Neural cell (in vitro differentiated cells): ENCODE measurements at regions not wholly inside any gene's neighbourhood (a gene's known extent, or its start where the extent isn't known, plus 50 kb on each side); places are given as distances from the start of the nearest gene placed in this dataset.

Experiments used
- H2AFZ ChIP-seq: fragments of 200-600, 300-800 bp; sonication (generic), shearing (Covaris generic); 2 replicates; pipeline ENCODE4 v1.6.0; 2014; ENCODE audit warnings: low read depth, mild to moderate bottlenecking, antibody characterized with exemption, low read length, moderate library complexity
- H3F3A ChIP-seq: fragments of 200-600 bp; shearing (Covaris generic); 2 replicates; pipeline ENCODE4 v1.6.1; 2016; ENCODE audit warnings: mild to moderate bottlenecking, moderate library complexity, mixed read lengths, antibody characterized with exemption, low read length; ENCODE audit not compliant: insufficient read depth, poor library complexity, severe bottlenecking
- H3K27ac ChIP-seq: fragments of 200-600, 300-800 bp; sonication (generic), shearing (Covaris generic); 2 replicates; pipeline ENCODE4 v1.5.1; 2014; ENCODE audit warnings: mild to moderate bottlenecking, low read length, moderate library complexity
- H3K27me3 ChIP-seq: fragments of 300-800, 200-600 bp; sonication (generic), shearing (Covaris generic); 2 replicates; pipeline ENCODE4 v1.6.0; 2014; ENCODE audit warnings: mild to moderate bottlenecking, low read depth, low read length, moderate library complexity; ENCODE audit not compliant: insufficient read depth
- H3K36me3 ChIP-seq: fragments of 300-800, 200-600 bp; sonication (generic), shearing (Covaris generic); 2 replicates; pipeline ENCODE4 v1.5.1; 2014; ENCODE audit warnings: mild to moderate bottlenecking, antibody characterized with exemption, low read length, moderate library complexity; ENCODE audit not compliant: insufficient read depth
- H3K4me2 ChIP-seq: fragments of 300-800, 200-600 bp; sonication (generic), shearing (Covaris generic); 2 replicates; pipeline ENCODE4 v1.6.0; 2014; ENCODE audit warnings: mild to moderate bottlenecking, low read length
- H3K4me3 ChIP-seq: fragments of 300-800, 200-600 bp; sonication (generic), shearing (Covaris generic); 2 replicates; pipeline ENCODE4 v1.5.1; 2014; ENCODE audit warnings: mild to moderate bottlenecking, low read length, moderate library complexity
- H3K79me2 ChIP-seq: fragments of 200-600 bp; shearing (Covaris generic); replicated peaks from 2 replicates; pipeline ENCODE4 v1.6.0; 2014; ENCODE audit warnings: mild to moderate bottlenecking, low read length, moderate library complexity; ENCODE audit not compliant: insufficient read depth
- H3K9ac ChIP-seq: fragments of 300-800, 200-600 bp; sonication (generic), shearing (Covaris generic); 2 replicates; pipeline ENCODE4 v1.6.1; 2016; ENCODE audit warnings: mild to moderate bottlenecking, low read length, mixed read lengths
- H3K9me2 ChIP-seq: fragments of 200-600 bp; shearing (Covaris generic); 2 replicates; pipeline ENCODE4 v1.6.1; 2016; ENCODE audit warnings: mild to moderate bottlenecking, low read length, mixed read lengths; ENCODE audit not compliant: insufficient read depth
- H3K9me3 ChIP-seq: fragments of 200-600, 300-800 bp; sonication (generic), shearing (Covaris generic); 2 replicates; pipeline ENCODE4 v1.6.1; 2016; ENCODE audit warnings: mild to moderate bottlenecking, mixed run types, low read length, moderate library complexity, mixed read lengths
- H4K20me1 ChIP-seq: fragments of 200-600 bp; shearing (Covaris generic); 2 replicates; pipeline ENCODE4 v1.6.1; 2016; ENCODE audit warnings: mild to moderate bottlenecking, mixed run types; ENCODE audit not compliant: insufficient read depth
- CTCF ChIP-seq: fragments of 450-650 bp; IDR thresholded peaks from 2 replicates; pipeline ENCODE4 v1.5.1; 2014; ENCODE audit warnings: antibody characterized with exemption, mild to moderate bottlenecking, moderate library complexity; ENCODE audit not compliant: poor library complexity, severe bottlenecking
- EP300 ChIP-seq: fragments of 450-650 bp; conservative IDR thresholded peaks from 2 replicates; pipeline ENCODE4 v1.6.1; 2014; ENCODE audit warnings: antibody characterized with exemption, mild to moderate bottlenecking, moderate library complexity; ENCODE audit not compliant: poor library complexity, severe bottlenecking
- EZH2 ChIP-seq: fragments of 200-600, 300-800 bp; shearing (Covaris generic), sonication (generic); IDR thresholded peaks from 2 replicates; pipeline ENCODE4 v1.6.1; 2014; ENCODE audit warnings: antibody characterized with exemption, low read length, borderline replicate concordance, mild to moderate bottlenecking; ENCODE audit not compliant: insufficient read depth, poor library complexity, severe bottlenecking
- MXI1 ChIP-seq: fragments of 450-650 bp; conservative IDR thresholded peaks from 2 replicates; pipeline ENCODE4 v1.6.1; 2014; ENCODE audit warnings: antibody characterized with exemption, mild to moderate bottlenecking; ENCODE audit not compliant: poor library complexity, severe bottlenecking
- POLR2AphosphoS5 ChIP-seq: IDR thresholded peaks from 2 replicates; pipeline ENCODE4 v1.6.1; 2012
- RAD21 ChIP-seq: fragments of 450-650 bp; conservative IDR thresholded peaks from 2 replicates; pipeline ENCODE4 v1.6.1; 2014; ENCODE audit warnings: antibody characterized with exemption, mild to moderate bottlenecking, moderate library complexity
- REST ChIP-seq: IDR thresholded peaks from 2 replicates; pipeline ENCODE4 v1.6.1; 2012; ENCODE audit warnings: borderline replicate concordance
- SMC3 ChIP-seq: fragments of 450-650 bp; conservative IDR thresholded peaks from 2 replicates; pipeline ENCODE4 v1.6.1; 2014; ENCODE audit warnings: antibody characterized with exemption, mild to moderate bottlenecking, moderate library complexity; ENCODE audit not compliant: poor library complexity
- TAF1 ChIP-seq: IDR thresholded peaks from 2 replicates; pipeline ENCODE4 v1.6.1; 2012; ENCODE audit warnings: low read depth

- Histone ChIP-seq H4K20me1 (no peaks in the 10 kb centered on the region), H3K27me3 (no peaks in the 10 kb centered on the region), H3K79me2 (no peaks in the 10 kb centered on the region), H3K36me3 (no peaks in the 10 kb centered on the region), H3K27ac (peak overlapping the region; percentile 89), H3K9ac (peak overlapping the region; percentile 40), H3K9me2 (no peaks in the 10 kb centered on the region), H3K4me3 (peak overlapping the region; percentile 25), H3K9me3 (no peaks in the 10 kb centered on the region), H3K4me2 (peak overlapping the region; percentile 27), H3F3A (no peaks in the 10 kb centered on the region), H2AFZ (no peak overlapping the region)
- no peak for TF ChIP-seq SMC3
- TF ChIP-seq CTCF: no peak
- no peak for TF ChIP-seq REST
- no peak for TF ChIP-seq TAF1
- no peak for TF ChIP-seq MXI1
- TF ChIP-seq RAD21: no peak
- TF ChIP-seq POLR2AphosphoS5: no peak
- TF ChIP-seq EZH2: no peak
Measured at GRCh38 chr2:176573612-176574483, 304.6 kb downstream of the MTX2 start.

GRCh38 chr2:176574484-176575236 lies 305.4 kb downstream of the MTX2 start:
- H3K4me2 ChIP-seq: peak overlapping the region; percentile 27
- H3K9me3 ChIP-seq: no peaks in the 10 kb centered on the region
- peak overlapping the region; percentile 25 for H3K4me3 ChIP-seq
- no peaks in the 10 kb centered on the region for H3K79me2 ChIP-seq
- peak overlapping the region; percentile 11 for H2AFZ ChIP-seq
- no peaks in the 10 kb centered on the region for H4K20me1 ChIP-seq
- no peaks in the 10 kb centered on the region for H3K36me3 ChIP-seq
- H3K9me2 ChIP-seq: no peaks in the 10 kb centered on the region
- H3K27me3 ChIP-seq: no peaks in the 10 kb centered on the region
- H3F3A ChIP-seq: no peaks in the 10 kb centered on the region
- TF ChIP-seq POLR2AphosphoS5: peak; percentile 47
- TF ChIP-seq SMC3: peak; percentile 16
- TF ChIP-seq TAF1: no peak
- TF ChIP-seq RAD21: no peak
- no peak for TF ChIP-seq MXI1
- TF ChIP-seq CTCF: no peak
- peak; percentile 77 for TF ChIP-seq EP300
- no peak for TF ChIP-seq EZH2
- peak; percentile 66 for TF ChIP-seq REST
- H3K27ac ChIP-seq: peak overlapping the region; percentile 89
- H3K9ac ChIP-seq: peak overlapping the region; percentile 40
